Gastroesophageal sphincter (tissue), 4 donors: ENCODE measurements at regions not wholly inside any gene's neighbourhood (a gene's known extent, or its start where the extent isn't known, plus 50 kb on each side); places are given as distances from the start of the nearest gene placed in this dataset.

Experiments
- ATAC-seq: fragments of 150-250 bp; one replicate; pipeline ENCODE4 v1.9.1; 2016; ENCODE audit warnings: mild to moderate bottlenecking, moderate library complexity
- H3K27ac ChIP-seq, 4 donors: fragments of 200-600 bp; sonication (generic) in 3 of 4; 1 replicate in 3 of 4; 2 replicates in 1 of 4; pipeline ENCODE4 v1.5.1; 2016 to 2019
- H3K27me3 ChIP-seq: fragments of 200-600 bp; sonication (generic); one replicate; pipeline ENCODE4 v1.5.1; 2019
- H3K36me3 ChIP-seq, 2 donors: fragments of 200-600 bp; sonication (generic); one replicate each; pipeline ENCODE4 v1.5.1; 2019; ENCODE audit warnings: control low read depth in 1 of 2
- H3K4me1 ChIP-seq, 3 donors: fragments of 200-600 bp; sonication (generic); 1 replicate in 2 of 3; 2 replicates in 1 of 3; pipeline ENCODE4 v1.5.1; 2016 to 2019; ENCODE audit warnings: control low read depth in 2 of 3
- H3K4me3 ChIP-seq, 2 donors: fragments of 200-600 bp; sonication (generic); one replicate each; pipeline ENCODE4 v1.5.1; 2019; ENCODE audit warnings: mild to moderate bottlenecking in 1 of 2, moderate library complexity in 1 of 2
- H3K9me3 ChIP-seq, 3 donors: fragments of 200-600 bp; sonication (generic); one replicate each; pipeline ENCODE4 v1.5.1; 2017 to 2019; ENCODE audit warnings: control low read depth in 2 of 3
- CTCF ChIP-seq, 4 experiments: fragments of 200-600 bp in 2 of 4; fragments of 450-650 bp in 2 of 4; sonication (generic) in 1 of 4; IDR thresholded peaks; one replicate each; pipeline ENCODE4 v1.5.1; 2017 to 2019; ENCODE audit warnings: antibody characterized with exemption in 4 of 4, mild to moderate bottlenecking in 2 of 4, moderate library complexity in 2 of 4
- EP300 ChIP-seq: sonication (generic); formaldehyde crosslinking; IDR thresholded peaks from one replicate; pipeline ENCODE4 v1.6.1; 2017; ENCODE audit warnings: antibody characterized with exemption, mild to moderate bottlenecking
- POLR2A ChIP-seq, 2 donors: fragments of 450-650 bp; IDR thresholded peaks; one replicate each; pipeline ENCODE4 v1.6.1; 2017; ENCODE audit warnings: antibody characterized with exemption in 2 of 2, mild to moderate bottlenecking in 2 of 2, moderate library complexity in 1 of 2
- POLR2AphosphoS5 ChIP-seq: sonication (generic); formaldehyde crosslinking; IDR thresholded peaks from one replicate; pipeline ENCODE4 v1.6.1; 2017; ENCODE audit warnings: antibody characterized with exemption
- WGBS, 2 donors: methylation state at CpG; one replicate each; pipeline ENCODE4 v1.1.5; 2018; ENCODE audit warnings: low coverage in 1 of 2; 5-methylcytosine and 5-hydroxymethylcytosine counted together

- no peaks in the 10 kb centered on the region for H3K9me3 ChIP-seq
- WGBS, 2 donors, result 77% methylated on average over 7 of the region's 7 CpGs; no CpG with 5 or more reads in 1 of the 2 donors
- no peaks in the 10 kb centered on the region for H3K4me1 ChIP-seq
- no peaks in the 10 kb centered on the region for H3K27me3 ChIP-seq
- no peak overlapping the region for H3K4me3 ChIP-seq
- TF ChIP-seq CTCF (IDR thresholded peaks at IDR 0.05) (no peak), POLR2AphosphoS5 (no peak), EP300 (no peak), POLR2A (IDR thresholded peaks at IDR 0.05) (no peak)
- H3K36me3 ChIP-seq, result no peaks in the 10 kb centered on the region
- ATAC-seq, result no peak
- no peak overlapping the region for H3K27ac ChIP-seq
Measured at GRCh38 chr4:83709627-83710026, 173.7 kb downstream of the GPAT3 start.

DNA sequence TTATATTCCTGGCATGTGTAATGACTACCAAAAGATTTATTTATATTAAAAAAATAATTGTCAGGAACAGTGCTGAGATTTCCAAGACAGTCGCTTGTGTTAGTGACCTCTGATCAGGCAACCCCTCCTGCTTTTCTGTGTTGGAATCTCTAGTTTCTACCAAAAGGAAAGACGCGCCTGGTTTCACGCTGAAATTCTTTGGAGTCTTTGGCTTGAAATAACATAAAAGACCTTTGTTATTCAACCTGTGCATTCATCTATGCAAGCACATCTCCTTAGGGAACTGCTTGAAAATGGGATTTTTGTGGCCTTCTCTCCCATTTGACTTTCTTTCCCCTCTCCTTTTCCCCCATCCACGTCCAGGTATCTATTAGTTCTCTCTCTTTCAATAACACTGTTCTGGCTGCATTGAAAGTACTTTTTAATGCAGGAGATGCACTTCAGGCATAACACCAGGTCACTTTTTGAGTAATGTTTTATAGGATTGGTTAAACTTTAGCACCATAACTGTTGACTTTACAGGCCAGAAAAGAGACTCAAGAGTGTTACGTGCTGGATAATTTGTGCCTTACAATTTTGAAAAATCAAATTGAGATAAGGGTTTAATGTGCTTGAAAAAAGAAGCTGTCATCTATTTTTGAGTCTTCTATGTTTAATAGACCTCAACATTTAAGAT, 172.7 kb downstream of the GPAT3 start:
- H3K9me3 ChIP-seq, result no peaks in the 10 kb centered on the region
- no peaks in the 10 kb centered on the region for H3K4me1 ChIP-seq
- no peaks in the 10 kb centered on the region for H3K36me3 ChIP-seq
- no peak overlapping the region for H3K27ac ChIP-seq
- no peak overlapping the region for H3K4me3 ChIP-seq
- no peaks in the 10 kb centered on the region for H3K27me3 ChIP-seq
- TF ChIP-seq POLR2A (IDR thresholded peaks at IDR 0.05), result no peak
- no peak for TF ChIP-seq POLR2AphosphoS5
- TF ChIP-seq EP300, result no peak
- no peak for TF ChIP-seq CTCF (IDR thresholded peaks at IDR 0.05)
- 62 to 65% methylated on average over 6 of the region's 6 CpGs for WGBS, 2 donors
- ATAC-seq, result no peak

GRCh38 chr4:83704786-83705185, 168.9 kb downstream of the GPAT3 start:
- WGBS, 2 donors, result 100% methylated on average over 1 of the region's 2 CpGs; no CpG with 5 or more reads in 1 of the 2 donors
- Histone ChIP-seq H3K36me3 (no peaks in the 10 kb centered on the region), H3K4me1 (no peaks in the 10 kb centered on the region), H3K27ac (no peak overlapping the region), H3K9me3 (peaks cover 0 to 18% (median 0%) of the 10 kb centered on the region in 3 donors), H3K4me3 (no peak overlapping the region), H3K27me3 (no peaks in the 10 kb centered on the region)
- no peak for TF ChIP-seq CTCF (IDR thresholded peaks at IDR 0.05)
- no peak for TF ChIP-seq EP300
- no peak for TF ChIP-seq POLR2AphosphoS5
- no peak for TF ChIP-seq POLR2A (IDR thresholded peaks at IDR 0.05)
- no peak for ATAC-seq

GRCh38 chr4:83703752-83704151, 167.8 kb downstream of the GPAT3 start:
- Histone ChIP-seq H3K27me3 (no peaks in the 10 kb centered on the region), H3K9me3 (peaks cover 0 to 18% (median 0%) of the 10 kb centered on the region in 3 donors), H3K36me3 (no peaks in the 10 kb centered on the region), H3K27ac (no peak overlapping the region), H3K4me3 (no peak overlapping the region), H3K4me1 (no peaks in the 10 kb centered on the region)
- ATAC-seq, result no peak
- TF ChIP-seq EP300, result no peak
- TF ChIP-seq POLR2AphosphoS5, result no peak
- no peak for TF ChIP-seq POLR2A (IDR thresholded peaks at IDR 0.05)
- TF ChIP-seq CTCF (IDR thresholded peaks at IDR 0.05), result no peak
- 100% methylated on average over 1 of the region's 1 CpG for WGBS, 2 donors

- Histone ChIP-seq H3K36me3 (no peaks in the 10 kb centered on the region), H3K4me1 (no peaks in the 10 kb centered on the region), H3K4me3 (no peak overlapping the region), H3K27ac (no peak overlapping the region), H3K27me3 (no peaks in the 10 kb centered on the region), H3K9me3 (peaks cover 0 to 18% (median 0%) of the 10 kb centered on the region in 3 donors)
- 83 to 90% methylated on average over 1 of the region's 1 CpG for WGBS, 2 donors
- TF ChIP-seq POLR2A (IDR thresholded peaks at IDR 0.05) (no peak), EP300 (no peak), POLR2AphosphoS5 (no peak), CTCF (IDR thresholded peaks at IDR 0.05) (no peak)
- no peak for ATAC-seq
Measured at GRCh38 chr4:83701041-83701440, 165.1 kb downstream of the GPAT3 start.
